Lower leg skin (tissue), 4 donors: ENCODE measurements at regions not wholly inside any gene's neighbourhood (a gene's known extent, or its start where the extent isn't known, plus 50 kb on each side); places are given as distances from the start of the nearest gene placed in this dataset.

Experiments used
- DNase-seq, 2 donors: peaks; one replicate each; pipeline ENCODE4 v3.0.0-alpha.2; 2019; ENCODE audit warnings: low spot score in 2 of 2
- H3K4me3 ChIP-seq: fragments of 200-600 bp; sonication (generic); 2 replicates; pipeline ENCODE4 v1.5.1; 2017; ENCODE audit warnings: mild to moderate bottlenecking, low read depth; ENCODE audit not compliant: poor library complexity, severe bottlenecking
- POLR2A ChIP-seq, 2 donors: fragments of 450-650 bp; IDR thresholded peaks; one replicate each; pipeline ENCODE4 v1.6.1; 2016 to 2017; ENCODE audit warnings: antibody characterized with exemption in 2 of 2, mild to moderate bottlenecking in 1 of 2, moderate library complexity in 1 of 2
- WGBS, 2 donors: methylation state at CpG; one replicate each; pipeline ENCODE4 v1.1.5; 2018; 5-methylcytosine and 5-hydroxymethylcytosine counted together
- intact Hi-C: fragments of 100-400 bp; cut with DNase I; formaldehyde crosslinking; loops from one replicate; pipeline ENCODE4 v1.15.0; 2023; ENCODE audit warnings: low total_unique reads
- TF ChIP-seq, protein P1 (sequence below), 3 donors: fragments of 450-650 bp; IDR thresholded peaks; one replicate each; pipeline ENCODE4 v1.5.1; 2016; ENCODE audit warnings: antibody characterized with exemption in 3 of 3, mild to moderate bottlenecking in 3 of 3, moderate library complexity in 2 of 3

DNA sequence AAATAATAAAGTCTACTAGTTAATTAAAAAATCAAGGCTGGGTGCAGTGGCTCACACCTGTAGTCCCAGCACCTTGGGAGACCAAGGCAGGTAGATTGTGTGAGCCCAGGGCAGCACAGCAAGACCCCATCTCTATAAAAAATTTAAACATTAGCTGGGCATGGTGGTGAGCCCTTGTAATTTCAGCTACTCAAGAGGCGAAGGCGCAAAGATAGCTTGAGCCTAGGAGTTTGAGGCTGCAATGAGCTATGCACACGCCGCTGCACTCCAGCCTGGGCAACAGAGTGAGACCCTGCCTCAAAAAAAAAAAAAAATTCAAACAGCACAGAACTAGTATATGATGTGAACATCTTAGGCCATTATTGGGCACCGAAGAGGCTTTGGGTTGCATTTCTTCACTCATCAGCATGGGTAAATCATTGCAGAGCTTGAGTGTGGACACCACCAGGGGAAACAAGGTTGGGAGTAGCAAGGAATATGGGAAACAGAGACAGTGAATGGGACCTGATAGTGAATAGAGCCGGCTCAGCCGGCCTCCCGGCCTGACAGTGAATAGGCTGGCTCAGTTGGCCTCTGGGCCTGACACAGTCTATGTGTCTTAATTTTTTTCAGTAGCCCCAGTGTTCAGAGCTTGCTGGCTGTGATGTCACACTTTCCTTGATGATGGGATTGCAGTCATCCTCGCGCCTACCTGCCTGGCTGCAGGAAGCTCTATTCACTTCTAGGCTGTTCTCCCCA, 89.1 kb upstream of the ERRFI1 start:
- H3K4me3 ChIP-seq = no peak overlapping the region
- no peak for DNase-seq
- 97 to 98% methylated on average over 10 of the region's 10 CpGs for WGBS, 2 donors
- intact Hi-C loops = no loop called here
- TF ChIP-seq, protein P1, sequence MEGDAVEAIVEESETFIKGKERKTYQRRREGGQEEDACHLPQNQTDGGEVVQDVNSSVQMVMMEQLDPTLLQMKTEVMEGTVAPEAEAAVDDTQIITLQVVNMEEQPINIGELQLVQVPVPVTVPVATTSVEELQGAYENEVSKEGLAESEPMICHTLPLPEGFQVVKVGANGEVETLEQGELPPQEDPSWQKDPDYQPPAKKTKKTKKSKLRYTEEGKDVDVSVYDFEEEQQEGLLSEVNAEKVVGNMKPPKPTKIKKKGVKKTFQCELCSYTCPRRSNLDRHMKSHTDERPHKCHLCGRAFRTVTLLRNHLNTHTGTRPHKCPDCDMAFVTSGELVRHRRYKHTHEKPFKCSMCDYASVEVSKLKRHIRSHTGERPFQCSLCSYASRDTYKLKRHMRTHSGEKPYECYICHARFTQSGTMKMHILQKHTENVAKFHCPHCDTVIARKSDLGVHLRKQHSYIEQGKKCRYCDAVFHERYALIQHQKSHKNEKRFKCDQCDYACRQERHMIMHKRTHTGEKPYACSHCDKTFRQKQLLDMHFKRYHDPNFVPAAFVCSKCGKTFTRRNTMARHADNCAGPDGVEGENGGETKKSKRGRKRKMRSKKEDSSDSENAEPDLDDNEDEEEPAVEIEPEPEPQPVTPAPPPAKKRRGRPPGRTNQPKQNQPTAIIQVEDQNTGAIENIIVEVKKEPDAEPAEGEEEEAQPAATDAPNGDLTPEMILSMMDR (IDR thresholded peaks at IDR 0.05) = no peak
- TF ChIP-seq POLR2A (IDR thresholded peaks at IDR 0.05) = no peak

DNA sequence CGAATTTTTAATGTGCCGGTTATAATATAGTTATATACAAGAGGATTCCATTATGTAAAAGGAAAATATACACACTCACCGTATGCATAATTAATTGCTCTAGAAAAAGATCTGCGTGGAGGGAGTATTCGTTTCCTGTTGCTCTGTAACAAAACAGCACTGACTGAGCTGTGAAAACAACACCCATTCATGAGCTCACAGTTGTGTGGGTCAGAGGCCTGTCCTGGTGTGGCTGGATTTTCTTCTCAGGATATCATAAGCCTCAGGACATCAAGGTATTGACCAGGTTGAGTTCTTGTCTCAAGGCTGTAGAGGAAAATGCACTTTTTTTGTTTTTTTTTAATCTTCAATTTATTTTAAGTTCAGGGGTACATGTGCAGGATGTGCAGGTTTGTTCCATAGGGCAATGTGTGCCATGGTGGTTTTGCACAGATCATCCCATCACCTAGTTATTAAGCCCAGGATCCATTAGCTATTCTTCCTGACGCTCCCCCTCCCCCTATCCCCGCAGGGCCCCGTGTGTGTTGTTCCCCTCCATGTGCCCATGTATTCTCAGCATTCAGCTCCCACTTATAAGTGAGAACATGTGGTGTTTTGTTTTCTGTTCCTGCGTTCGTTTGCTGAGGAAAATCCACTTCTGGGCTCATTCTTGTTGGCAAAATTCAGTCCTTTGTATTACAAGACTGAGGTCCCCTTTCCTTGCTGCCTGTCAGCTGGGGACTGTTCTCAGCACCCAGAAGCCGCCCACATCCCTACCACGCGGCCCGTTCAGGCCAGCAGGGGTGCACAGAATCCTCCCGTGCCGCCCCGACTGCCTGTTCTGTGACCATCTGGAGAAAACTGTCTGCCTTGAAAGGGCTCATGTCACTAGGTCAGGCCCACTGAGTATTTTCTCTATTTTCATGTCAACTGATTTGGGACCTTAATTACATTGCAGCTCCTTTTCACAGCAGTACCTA, 87.4 kb upstream of the ERRFI1 start:
- DNase-seq = no peak
- WGBS, 2 donors = 59 to 66% methylated on average over 17 of the region's 17 CpGs

DNA sequence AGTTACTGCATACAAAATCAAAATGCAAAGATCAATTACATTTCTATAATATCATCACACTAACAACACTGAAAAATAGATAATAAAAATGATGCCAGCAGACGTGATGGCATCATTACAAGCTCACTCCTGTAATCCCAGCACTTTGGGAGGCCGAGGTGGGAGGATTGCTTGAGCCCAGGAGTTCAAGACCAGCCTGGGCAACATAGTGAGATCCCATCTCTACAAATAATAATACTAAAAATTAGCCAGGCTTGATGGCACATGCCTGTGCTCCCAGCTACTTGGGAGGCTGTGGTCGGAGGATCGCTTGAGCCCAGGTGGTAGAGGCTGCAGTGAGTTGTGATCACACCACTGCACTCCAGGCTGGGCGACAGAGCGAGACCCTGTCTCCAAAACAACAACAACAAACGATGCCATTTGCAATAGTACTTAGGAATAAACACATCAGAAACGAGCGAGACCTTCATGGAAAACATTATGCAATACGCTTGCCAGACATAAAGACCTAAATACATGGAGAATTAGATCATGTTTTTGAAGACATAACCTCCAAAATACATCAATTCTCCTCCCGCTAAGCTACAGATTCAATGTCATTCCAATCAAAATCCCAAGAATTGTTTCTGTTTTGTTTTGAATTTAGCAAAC, 86.6 kb upstream of the ERRFI1 start:
- no peak for TF ChIP-seq POLR2A (IDR thresholded peaks at IDR 0.05)
- TF ChIP-seq, protein P1 (IDR thresholded peaks at IDR 0.05) = no peak
- 79 to 85% methylated on average over 11 of the region's 11 CpGs for WGBS, 2 donors
- H3K4me3 ChIP-seq = no peak overlapping the region
- DNase-seq = no peak
- intact Hi-C loops = no loop called here

More for the DNA sequence above, 87.4 kb upstream of the ERRFI1 start:
- no peak overlapping the region for H3K4me3 ChIP-seq
- intact Hi-C loops = no loop called here
- TF ChIP-seq POLR2A (IDR thresholded peaks at IDR 0.05) = no peak
- TF ChIP-seq, protein P1 (IDR thresholded peaks at IDR 0.05) = no peak

DNA sequence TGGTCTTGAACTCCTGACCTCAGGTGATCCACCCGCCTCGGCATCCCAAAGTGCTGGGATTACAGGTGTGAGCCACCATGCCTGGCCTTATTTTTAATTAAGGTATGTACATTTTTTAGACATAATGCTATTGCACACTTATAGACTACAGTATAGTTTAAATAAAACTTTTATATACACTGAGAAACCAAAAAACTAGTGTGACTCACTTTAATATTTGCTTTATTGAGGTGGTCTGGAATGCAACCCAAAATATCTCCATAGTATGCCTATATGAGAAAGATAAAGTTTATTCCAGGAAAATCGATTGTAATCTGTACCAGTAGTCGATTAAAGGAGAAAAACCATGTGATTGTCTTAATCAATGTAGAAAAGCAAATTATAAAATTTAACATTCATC, 85.5 kb upstream of the ERRFI1 start:
- no peak for TF ChIP-seq POLR2A (IDR thresholded peaks at IDR 0.05)
- TF ChIP-seq, protein P1 (IDR thresholded peaks at IDR 0.05) = no peak
- no peak for DNase-seq
- WGBS, 2 donors = 82 to 94% methylated on average over 4 of the region's 4 CpGs
- no peak overlapping the region for H3K4me3 ChIP-seq
- intact Hi-C loops = no loop called here

DNA sequence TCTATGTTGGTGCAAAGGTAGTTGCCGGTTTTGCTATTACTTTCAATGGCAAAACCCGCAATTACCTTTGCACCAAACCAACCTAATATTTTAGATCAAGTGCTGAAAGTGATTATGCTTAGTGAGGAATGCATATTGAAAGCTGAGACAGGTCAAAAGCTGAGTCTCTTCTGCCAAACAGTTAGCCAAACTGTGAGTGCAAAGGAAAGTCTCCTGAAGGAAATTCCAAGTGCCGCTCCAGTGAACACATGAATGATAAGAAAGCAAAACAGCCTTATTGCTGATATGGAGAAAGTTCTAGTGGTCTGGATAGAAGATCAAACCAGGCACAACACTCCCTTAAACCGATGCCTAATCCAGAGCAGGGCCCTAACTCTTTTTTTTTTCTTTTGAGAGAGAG, 83.1 kb upstream of the ERRFI1 start:
- DNase-seq = no peak
- TF ChIP-seq POLR2A (IDR thresholded peaks at IDR 0.05) = no peak
- TF ChIP-seq, protein P1 (IDR thresholded peaks at IDR 0.05) = no peak
- H3K4me3 ChIP-seq = no peak overlapping the region
- intact Hi-C loops = no loop called here
- 90 to 96% methylated on average over 4 of the region's 4 CpGs for WGBS, 2 donors
